ENCODE measurements at regions not wholly inside any gene's neighbourhood (a gene's known extent, or its start where the extent isn't known, plus 50 kb on each side); places are given as distances from the start of the nearest gene placed in this dataset.

DNA sequence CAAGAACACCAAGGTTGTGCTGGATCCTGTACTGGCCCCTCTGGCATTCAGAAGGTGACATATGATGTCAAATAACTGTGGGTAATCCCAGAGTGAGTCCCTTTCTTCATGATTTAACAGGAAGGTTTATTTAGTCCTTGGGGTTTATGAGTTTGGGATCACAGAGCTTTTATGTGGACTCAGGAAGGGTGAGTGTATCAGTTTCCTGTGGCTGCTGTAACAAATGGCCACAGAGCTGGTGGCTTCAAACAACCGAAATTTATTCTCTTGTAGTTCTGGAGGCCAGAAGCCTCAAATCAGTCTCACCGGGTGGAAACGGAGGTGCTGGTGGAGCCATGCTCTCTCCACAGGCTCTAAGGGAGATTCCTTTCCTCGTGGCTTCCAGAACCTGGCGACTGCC is 157.7 kb downstream of the MELK start:
- TF ChIP-seq POLR2A (IDR thresholded peaks at IDR 0.05) (no peak), POLR2AphosphoS5 (IDR thresholded peaks at IDR 0.05) (no peak)
